ENCODE measurements at regions not wholly inside any gene's neighbourhood (a gene's known extent, or its start where the extent isn't known, plus 50 kb on each side); places are given as distances from the start of the nearest gene placed in this dataset.
"Not testable (repeated sequence)": the region's sequence is repeated elsewhere in the genome, so short reads cannot be mapped to it uniquely, and the experiment has no call there.

DNA sequence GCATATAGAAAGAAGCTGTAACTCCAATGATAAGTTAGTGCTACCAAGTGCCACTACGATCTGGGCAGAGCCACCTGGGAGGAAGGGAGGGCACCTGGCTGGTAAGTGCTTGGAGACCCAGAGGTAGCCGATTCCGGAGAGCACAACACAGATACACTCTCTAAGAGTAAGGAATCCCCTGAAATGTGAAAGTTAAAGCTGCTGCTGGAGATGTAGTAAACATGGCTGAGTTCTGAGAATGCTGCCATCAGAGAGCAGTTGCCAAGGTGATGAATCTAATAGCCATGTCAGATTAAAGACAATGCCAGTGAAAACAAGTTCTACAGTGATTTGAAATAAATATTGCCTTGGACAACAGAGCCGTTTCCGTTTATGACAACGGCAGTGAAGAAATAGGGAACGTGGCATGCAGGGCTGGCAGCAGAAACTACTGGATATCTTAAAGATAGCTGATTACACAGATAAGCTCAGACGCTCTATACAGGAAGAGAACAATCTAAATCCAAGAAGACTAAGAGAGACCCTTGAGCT lies 561.2 kb upstream of the C9orf72 start:
- no peak for DNase-seq

DNA sequence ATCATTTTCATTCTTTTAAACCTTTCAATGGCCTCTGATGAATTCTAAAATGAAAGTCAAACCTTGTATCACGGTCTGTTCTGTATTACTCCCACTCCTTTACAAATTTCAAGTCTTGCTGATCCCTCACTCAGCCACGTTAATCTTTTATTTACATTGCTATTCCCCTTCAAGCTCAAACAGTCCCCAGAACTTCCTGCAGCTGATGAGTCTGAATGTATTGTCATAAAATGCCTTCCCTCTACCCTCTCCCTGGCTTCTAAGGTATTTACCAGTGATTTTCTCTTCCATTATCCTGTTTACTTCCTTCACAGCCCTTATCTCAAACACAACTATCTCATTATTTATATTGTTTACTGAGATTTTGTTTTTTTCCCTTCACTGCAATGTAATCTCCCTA lies 562.3 kb upstream of the C9orf72 start:
- DNase-seq = no peak

DNA sequence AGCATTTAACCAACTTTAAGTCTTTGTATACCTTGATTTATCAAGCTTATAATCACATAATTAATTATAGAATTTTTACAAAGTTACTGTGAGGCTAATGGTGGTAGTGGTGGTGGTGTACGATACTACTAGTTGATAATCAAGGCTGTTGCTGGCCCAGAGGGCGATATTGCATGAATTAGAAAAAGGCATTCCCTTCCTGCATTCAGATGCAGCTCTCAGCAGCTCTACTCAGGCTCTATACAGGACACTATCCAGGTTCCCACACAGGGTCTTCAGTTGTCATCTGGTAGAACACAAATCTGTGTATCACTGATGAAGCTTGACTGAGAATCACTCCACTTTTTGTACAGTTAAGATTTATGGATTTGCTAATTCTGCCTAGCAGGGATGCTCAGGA lies 562.8 kb upstream of the C9orf72 start:
- DNase-seq = no peak

DNA sequence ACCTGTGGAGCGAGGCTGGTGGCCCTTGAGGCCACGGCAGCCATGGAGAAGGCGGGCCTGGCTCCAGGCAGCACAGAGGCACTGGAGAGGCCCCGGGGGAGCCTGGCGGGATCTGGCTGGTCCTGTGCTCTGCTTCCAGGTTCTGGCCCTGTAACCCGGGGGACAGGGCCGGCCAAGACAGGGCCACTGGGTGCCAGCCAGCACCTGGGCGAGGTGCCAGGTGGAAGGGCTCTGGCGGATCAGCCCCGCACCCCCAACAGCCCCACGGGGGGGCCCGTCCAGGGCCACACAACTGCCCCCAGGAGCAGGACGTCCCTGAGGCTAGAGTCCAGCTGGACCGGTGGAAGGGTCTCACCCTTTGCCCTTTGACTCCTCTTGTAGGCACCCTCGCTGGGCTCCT lies 574.1 kb upstream of the C9orf72 start:
- not testable (repeated sequence) for DNase-seq

GRCh38 chr9:28147923-28148597 lies 574.8 kb upstream of the C9orf72 start:
- not testable (repeated sequence) for DNase-seq

DNA sequence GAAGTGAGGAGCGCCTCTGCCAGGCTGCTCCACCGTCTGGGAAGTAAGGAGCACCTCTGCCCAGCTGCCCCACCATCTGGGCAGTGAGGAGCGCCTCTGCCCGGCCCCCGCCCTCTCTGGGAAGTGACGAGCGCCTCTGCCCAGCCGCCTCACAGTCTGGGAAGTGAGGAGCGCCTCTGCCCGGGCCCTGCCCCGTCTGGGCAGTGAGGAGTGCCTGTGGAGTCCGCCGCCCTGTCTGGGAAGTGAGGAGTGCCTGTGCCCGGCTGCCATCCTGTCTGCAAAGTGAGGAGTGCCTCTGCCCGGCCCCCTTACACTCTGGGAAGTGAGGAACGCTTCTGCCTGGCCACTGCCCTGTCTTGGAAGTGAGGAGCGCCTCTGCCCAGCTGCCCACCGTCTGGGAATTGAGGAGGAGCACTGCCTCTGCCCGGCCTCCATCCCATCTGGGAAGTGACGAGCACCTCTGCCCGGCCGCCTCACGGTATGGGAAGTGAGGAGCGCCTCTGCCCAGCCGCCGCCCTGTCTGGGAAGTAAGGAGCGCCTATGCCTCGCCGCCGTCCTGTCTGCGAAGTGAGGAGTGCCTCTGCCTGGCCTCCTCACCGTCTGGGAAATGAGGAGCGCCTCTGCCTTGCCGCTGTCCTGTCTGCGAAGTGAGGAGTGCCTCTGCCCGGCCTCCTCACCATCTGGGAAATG lies 576.2 kb upstream of the C9orf72 start:
- DNase-seq = not testable (repeated sequence)

GRCh38 chr9:28155067-28155466 lies 581.8 kb upstream of the C9orf72 start:
- no peak for DNase-seq

- DNase-seq = no peak
These were observed 582.4 kb upstream of the C9orf72 start for GRCh38 chr9:28155671-28156070.

DNA sequence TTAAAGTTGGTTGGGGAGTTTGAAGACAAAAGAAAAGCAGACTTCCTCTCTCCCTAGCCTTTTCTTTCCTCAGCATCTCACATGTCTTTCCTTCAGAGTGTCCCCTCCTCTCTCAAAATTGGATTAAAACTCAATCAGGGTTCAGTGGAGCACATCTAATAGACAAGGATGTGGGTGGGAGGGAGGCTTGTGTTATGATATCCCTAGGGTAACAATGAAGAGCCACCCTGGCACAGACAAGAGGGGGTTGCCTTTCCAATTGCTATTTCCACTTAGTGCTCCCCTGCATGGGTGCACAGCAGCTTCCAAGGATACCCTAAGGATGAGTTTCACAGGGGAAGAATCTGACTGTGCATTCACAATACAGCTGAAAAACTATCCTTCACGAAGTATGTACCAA lies 585.2 kb upstream of the C9orf72 start:
- no peak for DNase-seq

- DNase-seq = no peak
These were observed 590.3 kb upstream of the C9orf72 start for GRCh38 chr9:28163619-28164018.

DNA sequence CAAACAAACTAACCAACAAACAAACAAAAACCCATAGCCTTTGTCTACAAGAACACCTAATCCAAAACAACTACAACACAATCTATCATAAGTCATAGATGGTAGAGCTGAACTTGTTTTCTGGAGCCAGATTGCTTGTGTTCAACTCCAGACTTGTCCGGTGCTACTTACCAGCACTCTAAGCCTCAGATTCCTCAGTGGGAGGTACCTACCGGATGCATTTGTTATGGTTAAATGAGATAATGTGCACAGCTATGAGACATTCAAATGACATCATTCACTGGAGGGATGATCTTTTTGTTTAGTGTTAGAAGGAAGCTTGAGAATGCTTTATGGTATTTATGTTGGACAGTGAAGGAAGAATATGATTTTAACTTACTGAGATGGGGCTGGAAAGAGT lies 592.9 kb upstream of the C9orf72 start:
- DNase-seq = no peak

GRCh38 chr9:28177142-28177541 lies 603.9 kb upstream of the C9orf72 start:
- DNase-seq = no peak

- no peak for DNase-seq
These were observed 604.6 kb upstream of the C9orf72 start for GRCh38 chr9:28177925-28178324.

DNA sequence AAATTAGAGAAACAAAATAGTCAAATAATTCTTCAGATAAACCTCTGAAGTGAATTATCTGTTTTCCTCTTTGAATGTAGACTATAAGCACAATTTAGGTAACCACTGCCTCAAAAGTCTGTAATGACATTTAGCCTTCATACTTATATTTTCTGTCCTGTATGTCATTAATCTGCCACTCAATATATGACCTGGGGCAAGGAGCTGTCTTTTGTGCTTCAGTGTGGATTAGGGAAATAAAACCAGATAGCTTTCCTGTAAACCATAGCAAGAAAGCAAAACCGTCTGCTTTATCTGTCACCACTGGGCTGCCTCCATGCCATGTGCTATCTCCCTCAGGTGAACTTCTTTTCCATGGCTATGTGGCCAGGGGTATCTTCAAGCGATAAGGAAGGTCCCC lies 606.6 kb upstream of the C9orf72 start:
- DNase-seq = no peak

DNA sequence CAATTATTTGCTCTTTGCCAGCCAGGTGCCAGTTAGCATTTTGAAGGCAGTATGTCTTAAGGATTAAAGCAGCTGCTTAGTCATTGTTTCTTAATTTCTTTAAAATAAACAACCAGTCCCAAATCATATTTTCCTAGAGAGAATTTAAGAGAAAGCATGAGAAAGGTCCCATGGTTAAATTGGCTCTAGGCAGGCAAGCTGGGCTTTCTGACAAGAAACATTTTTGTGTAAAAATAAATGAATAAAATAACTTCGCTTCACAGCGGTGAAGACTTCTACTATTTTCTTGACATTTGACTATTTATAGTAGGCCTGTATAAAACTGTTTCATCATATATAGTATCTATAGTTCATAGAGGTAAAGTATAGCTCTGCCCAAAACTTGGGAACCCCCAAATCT lies 617.7 kb upstream of the C9orf72 start:
- DNase-seq = no peak

DNA sequence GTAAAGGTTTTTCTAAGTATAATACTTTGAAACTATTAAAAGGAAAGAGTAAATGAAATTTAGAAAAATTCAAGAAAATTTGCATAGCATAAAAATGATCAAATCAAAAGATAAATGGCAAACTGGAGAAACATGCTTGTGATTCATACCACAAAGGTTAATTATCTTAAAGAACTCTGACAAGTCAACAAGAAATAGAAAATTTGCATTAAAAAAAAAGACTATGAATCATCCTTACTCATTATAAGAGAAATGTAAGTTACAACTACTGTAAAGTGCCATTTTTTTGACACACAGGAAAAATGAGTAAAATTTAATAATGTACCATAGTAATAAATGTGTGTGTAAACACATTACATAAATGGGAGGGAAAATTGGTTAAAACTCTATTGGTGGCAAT lies 624.4 kb upstream of the C9orf72 start:
- no peak for DNase-seq

DNA sequence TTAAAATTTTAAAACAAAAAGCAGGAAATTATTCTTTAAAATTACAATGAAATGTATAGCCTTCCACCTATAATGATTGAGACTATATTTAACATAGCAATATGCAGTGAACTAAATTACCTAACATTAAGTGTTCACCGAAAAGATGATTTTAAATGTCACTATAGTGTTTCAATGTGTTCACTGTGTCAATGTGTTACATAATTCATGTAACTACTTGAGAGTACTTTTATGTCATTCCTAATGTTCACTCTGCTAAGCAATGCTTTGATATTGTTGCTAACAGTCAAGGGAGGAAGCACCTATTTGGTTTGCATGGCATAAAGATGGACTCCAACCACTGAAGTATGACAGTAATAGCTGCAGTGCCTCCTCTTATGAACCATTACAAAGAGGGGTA lies 629.8 kb upstream of the C9orf72 start:
- DNase-seq = no peak

- DNase-seq = no peak
These were observed 633.0 kb upstream of the C9orf72 start for GRCh38 chr9:28206280-28206679.

DNA sequence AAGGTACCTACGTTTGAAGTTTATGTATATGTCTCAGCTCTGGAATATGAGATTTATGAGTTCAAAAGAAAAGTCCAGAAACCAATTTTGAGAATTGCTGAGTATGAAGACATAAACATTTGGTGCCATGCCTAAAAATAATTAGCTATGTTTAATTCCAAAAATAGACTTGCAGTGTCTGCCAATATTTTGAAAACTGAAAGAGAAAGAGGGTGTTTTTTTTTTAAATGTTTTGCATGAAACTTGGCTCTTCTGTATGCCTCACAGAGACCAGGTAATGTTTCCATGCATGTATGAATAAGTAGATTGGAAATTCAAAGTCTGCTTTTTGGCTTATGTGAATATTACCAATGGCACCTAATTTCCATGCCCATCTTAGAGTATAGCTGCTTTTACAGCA lies 634.4 kb upstream of the C9orf72 start:
- DNase-seq = no peak

- no peak for DNase-seq
These were observed 635.8 kb upstream of the C9orf72 start for GRCh38 chr9:28209130-28209529.

- no peak for DNase-seq
These were observed 639.7 kb upstream of the C9orf72 start for GRCh38 chr9:28212979-28213378.

DNA sequence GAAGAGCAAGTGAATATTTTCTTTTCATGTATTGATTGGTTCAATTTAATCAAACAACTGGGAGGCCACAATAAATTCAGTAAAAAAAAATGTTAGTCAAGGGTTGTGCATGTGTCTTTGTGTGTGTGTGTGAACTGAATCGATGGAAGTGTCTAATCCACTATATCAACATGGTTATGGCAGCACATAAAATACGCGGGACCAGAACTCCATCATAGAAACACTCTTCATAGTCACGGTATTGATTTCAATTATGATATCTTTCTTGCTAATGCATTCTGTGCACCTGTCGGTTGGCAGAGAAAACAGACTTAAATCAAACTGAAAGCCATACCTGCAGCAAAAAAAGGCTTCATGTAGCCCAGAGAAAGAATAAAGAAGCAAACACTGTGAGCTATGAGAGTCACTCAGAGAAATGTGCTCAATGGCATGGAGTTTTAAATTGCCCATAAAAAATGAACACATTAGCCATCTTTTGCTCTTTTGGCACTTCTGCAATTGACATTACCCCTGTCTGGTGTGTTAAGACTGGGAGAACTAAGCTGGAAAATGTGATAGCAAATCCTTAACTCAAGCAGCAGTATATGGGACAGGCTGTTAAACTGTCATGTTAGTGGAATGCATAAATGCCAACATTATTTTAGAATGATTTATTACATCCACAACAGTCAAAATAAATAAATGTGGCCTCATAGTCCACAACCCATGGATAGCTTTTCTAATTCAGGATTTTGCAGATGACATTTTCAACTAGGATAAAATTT lies 642.4 kb upstream of the C9orf72 start:
- no peak for DNase-seq

- DNase-seq = no peak
These were observed 659.4 kb upstream of the C9orf72 start for GRCh38 chr9:28232686-28233085.
